Endothelial cell of umbilical vein (primary cell): ENCODE measurements at regions not wholly inside any gene's neighbourhood (a gene's known extent, or its start where the extent isn't known, plus 50 kb on each side); places are given as distances from the start of the nearest gene placed in this dataset.

Experiments used
- CTCF ChIP-seq, 2 donors: IDR thresholded peaks; 1 replicate in 1 of 2; 2 replicates in 1 of 2; pipeline ENCODE4 v1.5.1; 2011; ENCODE audit warnings: low read length in 2 of 2, mild to moderate bottlenecking in 2 of 2, moderate library complexity in 2 of 2, control low read depth in 1 of 2, inconsistent platforms in 1 of 2, low read depth in 1 of 2; ENCODE audit not compliant: insufficient read depth in 1 of 2; ENCODE audit errors: extremely low read depth in 1 of 2
- EZH2 ChIP-seq: IDR thresholded peaks from 2 replicates; pipeline ENCODE4 v1.6.1; 2012; ENCODE audit warnings: borderline replicate concordance, low read depth, mild to moderate bottlenecking, moderate library complexity, low read length, inconsistent platforms; ENCODE audit not compliant: severe bottlenecking
- FOS ChIP-seq: IDR thresholded peaks from 2 replicates; pipeline ENCODE4 v1.6.1; 2011; ENCODE audit warnings: mild to moderate bottlenecking, low read length, moderate library complexity, borderline replicate concordance; ENCODE audit not compliant: insufficient read depth
- JUN ChIP-seq: IDR thresholded peaks from 2 replicates; pipeline ENCODE4 v1.6.1; 2011; ENCODE audit warnings: borderline replicate concordance, low read depth; ENCODE audit not compliant: insufficient read length, insufficient read depth

- TF ChIP-seq CTCF (IDR thresholded peaks at IDR 0.05; ENCODE audit: extremely low read depth in 1 of 2, insufficient read depth in 1 of 2, low read depth in 1 of 2, low read length in 2 of 2) (peak in 1 of 2 donors; percentile 18), EZH2 (no peak), FOS (no peak), JUN (no peak)
Measured at GRCh38 chr5:143968071-143968878, 156.3 kb downstream of the HMHB1 start.
